Loucy (cell line): ENCODE measurements at regions not wholly inside any gene's neighbourhood (a gene's known extent, or its start where the extent isn't known, plus 50 kb on each side); places are given as distances from the start of the nearest gene placed in this dataset.
A peak's percentile ranks its signal among the peaks of the same experiment; 100 is the strongest.

ENCODE experiments used
- H2AFZ ChIP-seq: fragments of 200-600 bp; sonication (generic); 2 replicates; pipeline ENCODE4 v1.6.0; 2016; ENCODE audit warnings: antibody characterized with exemption, mild to moderate bottlenecking, low read length, moderate library complexity
- H3F3A ChIP-seq: fragments of 200-600 bp; 2 replicates; pipeline ENCODE4 v1.6.0; 2016; ENCODE audit warnings: antibody characterized with exemption, low read depth, mild to moderate bottlenecking
- H3K27me3 ChIP-seq: fragments of 200-600 bp; sonication (generic); 2 replicates; pipeline ENCODE4 v1.6.1; 2014; ENCODE audit warnings: low read length, mild to moderate bottlenecking; ENCODE audit not compliant: insufficient read depth, poor library complexity, severe bottlenecking
- H3K36me3 ChIP-seq: fragments of 200-600 bp; sonication (generic); 2 replicates; pipeline ENCODE4 v1.6.1; 2016; ENCODE audit warnings: low read length; ENCODE audit not compliant: insufficient read depth
- H3K4me1 ChIP-seq: fragments of 200-600 bp; sonication (generic); 2 replicates; pipeline ENCODE4 v1.5.1; 2014; ENCODE audit warnings: low read length, mild to moderate bottlenecking; ENCODE audit not compliant: insufficient read depth, poor library complexity, severe bottlenecking
- H3K4me2 ChIP-seq: fragments of 200-600 bp; sonication (generic); 2 replicates; pipeline ENCODE4 v1.6.0; 2014; ENCODE audit warnings: antibody characterized with exemption, low read length, low read depth, mild to moderate bottlenecking; ENCODE audit not compliant: poor library complexity, severe bottlenecking
- H3K4me3 ChIP-seq: fragments of 200-600 bp; sonication (generic); 2 replicates; pipeline ENCODE4 v1.5.1; 2014; ENCODE audit warnings: low read length, mild to moderate bottlenecking, mixed read lengths; ENCODE audit not compliant: poor library complexity, severe bottlenecking
- H3K79me2 ChIP-seq: fragments of 200-600 bp; sonication (generic); 2 replicates; pipeline ENCODE4 v1.6.1; 2014; ENCODE audit warnings: low read length; ENCODE audit not compliant: insufficient read depth
- H3K9ac ChIP-seq: fragments of 200-600 bp; sonication (generic); 2 replicates; pipeline ENCODE4 v1.6.0; 2014; ENCODE audit warnings: mild to moderate bottlenecking, low read depth, low read length, moderate library complexity; ENCODE audit not compliant: poor library complexity, severe bottlenecking
- H3K9me2 ChIP-seq: fragments of 200-600 bp; sonication (generic); replicated peaks from 2 replicates; pipeline ENCODE4 v1.6.1; 2016; ENCODE audit warnings: low read depth, low read length, mixed read lengths
- H3K9me3 ChIP-seq: fragments of 200-600 bp; sonication (generic); 2 replicates; pipeline ENCODE4 v1.6.1; 2014; ENCODE audit warnings: mild to moderate bottlenecking, antibody characterized with exemption, low read length, low read depth; ENCODE audit not compliant: insufficient read depth
- H4K20me1 ChIP-seq: fragments of 200-600 bp; sonication (generic); 2 replicates; pipeline ENCODE4 v1.6.0; 2014; ENCODE audit warnings: antibody characterized with exemption, low read length, mild to moderate bottlenecking; ENCODE audit not compliant: insufficient read depth, poor library complexity, severe bottlenecking
- CTCF ChIP-seq: fragments of 200-600 bp; sonication (generic); conservative IDR thresholded peaks from 2 replicates; pipeline ENCODE4 v1.5.1; 2014; ENCODE audit warnings: mild to moderate bottlenecking, antibody characterized with exemption, low read length
- EZH2phosphoT487 ChIP-seq: fragments of 200-600 bp; IDR thresholded peaks from 2 replicates; pipeline ENCODE4 v1.6.1; 2018; ENCODE audit warnings: antibody characterized with exemption, mild to moderate bottlenecking, moderate library complexity, borderline replicate concordance

DNA sequence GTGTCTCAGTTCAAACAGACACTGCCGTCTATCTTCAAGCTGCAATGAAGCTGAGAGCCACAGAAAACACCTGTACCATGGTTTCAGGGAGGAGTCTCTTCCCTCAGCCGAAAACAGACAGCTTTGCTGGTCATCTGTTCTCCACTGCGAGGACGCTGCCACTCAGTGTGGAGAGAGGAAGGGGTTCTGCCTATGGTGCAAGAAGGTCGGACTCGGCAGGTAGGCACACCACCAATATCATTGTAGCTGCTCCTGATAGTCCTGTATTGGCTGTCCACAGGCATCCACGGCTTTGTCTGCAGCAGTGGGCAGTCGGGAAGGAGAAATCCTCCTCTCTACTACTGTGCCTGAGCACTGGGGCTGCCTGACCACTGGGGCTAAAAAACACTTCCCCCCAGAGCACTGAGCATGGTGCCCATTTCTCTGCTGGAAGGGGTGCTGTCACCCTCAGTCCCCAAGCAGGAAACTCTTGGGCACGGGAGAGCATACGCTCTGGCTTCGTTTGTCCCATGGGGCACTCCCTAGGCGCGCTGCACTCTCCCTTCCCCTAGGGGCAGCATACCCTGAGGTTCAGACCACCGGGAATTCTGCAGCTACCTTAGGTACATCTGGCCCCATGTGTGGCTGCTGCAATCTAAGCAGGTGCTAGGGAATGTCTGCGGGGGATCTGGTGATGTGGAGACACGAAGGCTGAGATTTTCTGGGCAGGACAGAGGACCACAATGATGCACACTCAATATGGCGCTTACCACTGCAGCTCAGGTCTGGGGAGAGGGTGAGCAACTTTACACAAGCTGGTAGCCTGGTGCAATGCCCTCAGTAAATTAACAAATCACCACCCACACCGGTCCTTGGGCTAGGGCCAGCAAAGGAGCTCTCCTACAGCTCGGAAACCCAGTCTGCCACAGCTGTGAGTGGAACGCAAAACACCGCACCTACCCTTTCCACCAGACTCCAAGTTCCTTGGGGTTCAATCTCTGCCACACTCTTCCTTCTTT is 880.9 kb upstream of the SEMA6A start:
- H3K9me2 ChIP-seq, result no peaks in the 10 kb centered on the region
- H4K20me1 ChIP-seq, result no peaks in the 10 kb centered on the region
- H3K79me2 ChIP-seq, result no peaks in the 10 kb centered on the region
- no peaks in the 10 kb centered on the region for H3K27me3 ChIP-seq
- H3K36me3 ChIP-seq, result no peaks in the 10 kb centered on the region
- no peak overlapping the region for H3K4me2 ChIP-seq
- H3K9me3 ChIP-seq, result no peaks in the 10 kb centered on the region
- peak; percentile 25; the same call in 1 of the 2 replicates for TF ChIP-seq CTCF
- no peak for TF ChIP-seq EZH2phosphoT487
- H3F3A ChIP-seq, result no peaks in the 10 kb centered on the region
- H3K4me1 ChIP-seq, result no peaks in the 10 kb centered on the region
- H3K4me3 ChIP-seq, result no peak overlapping the region
- no peak overlapping the region; the same call in 1 of the 2 replicates for H2AFZ ChIP-seq
- no peak overlapping the region for H3K9ac ChIP-seq

DNA sequence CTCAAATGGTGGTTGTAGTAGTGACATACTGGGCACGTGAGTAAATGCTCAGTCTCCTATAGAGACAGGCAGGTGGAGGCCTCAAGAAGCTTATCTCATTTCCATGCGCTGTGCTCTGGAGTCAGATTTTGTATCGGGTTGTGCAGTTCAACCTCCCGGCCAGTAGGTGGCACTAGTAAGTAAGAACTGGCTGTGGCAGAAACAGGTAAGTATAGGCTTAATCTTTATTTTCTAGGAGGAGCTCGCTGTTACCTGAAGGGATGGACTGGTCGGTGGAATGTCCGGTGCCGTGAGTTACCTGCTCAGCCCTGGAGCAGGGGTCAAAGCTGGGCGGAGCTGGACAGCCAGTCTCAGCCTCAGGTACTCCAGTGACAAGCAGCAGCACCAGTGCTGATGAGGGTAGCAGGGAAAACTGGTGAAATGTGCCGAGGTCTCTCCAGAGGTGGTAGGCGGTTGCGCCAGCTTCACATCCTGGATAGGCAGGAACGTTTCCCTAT is 880.1 kb upstream of the SEMA6A start:
- no peaks in the 10 kb centered on the region for H3K27me3 ChIP-seq
- H3K4me2 ChIP-seq, result no peak overlapping the region
- no peak overlapping the region for H3K4me3 ChIP-seq
- H3K9ac ChIP-seq, result no peak overlapping the region
- no peaks in the 10 kb centered on the region for H3K4me1 ChIP-seq
- H4K20me1 ChIP-seq, result no peaks in the 10 kb centered on the region
- no peak overlapping the region for H2AFZ ChIP-seq
- no peaks in the 10 kb centered on the region for H3F3A ChIP-seq
- H3K79me2 ChIP-seq, result no peaks in the 10 kb centered on the region
- H3K36me3 ChIP-seq, result no peaks in the 10 kb centered on the region
- no peaks in the 10 kb centered on the region for H3K9me2 ChIP-seq
- H3K9me3 ChIP-seq, result no peaks in the 10 kb centered on the region
- peak; percentile 71 for TF ChIP-seq CTCF
- no peak for TF ChIP-seq EZH2phosphoT487

DNA sequence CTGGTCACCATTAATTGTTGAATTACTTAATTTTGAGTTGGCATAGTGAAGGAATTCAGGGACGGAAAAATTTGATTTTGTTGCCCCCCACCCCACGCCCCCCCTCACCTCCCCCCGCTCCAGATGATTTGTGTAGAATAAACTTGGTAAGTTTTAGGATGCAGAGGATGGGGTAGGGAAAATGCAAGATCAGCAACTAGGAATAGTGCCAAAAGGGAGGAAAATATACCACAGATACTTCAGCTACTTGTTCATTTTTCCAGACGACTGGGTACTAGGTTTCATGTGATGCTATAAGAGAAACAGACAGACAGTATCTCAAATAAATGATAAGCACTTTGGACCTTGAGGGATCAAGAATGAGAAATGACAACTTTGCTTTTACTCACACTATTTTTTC is 862.2 kb upstream of the SEMA6A start:
- no peaks in the 10 kb centered on the region for H3K27me3 ChIP-seq
- TF ChIP-seq CTCF (no peak), EZH2phosphoT487 (no peak)
- H3K36me3 ChIP-seq, result no peaks in the 10 kb centered on the region

More for the DNA sequence above, 862.2 kb upstream of the SEMA6A start:
- H3K4me1 ChIP-seq, result no peaks in the 10 kb centered on the region
- H2AFZ ChIP-seq, result no peak overlapping the region
- H3F3A ChIP-seq, result no peaks in the 10 kb centered on the region
- H3K79me2 ChIP-seq, result no peaks in the 10 kb centered on the region
- no peak overlapping the region for H3K9ac ChIP-seq
- no peak overlapping the region for H3K4me3 ChIP-seq
- no peak overlapping the region for H3K4me2 ChIP-seq
- H3K9me3 ChIP-seq, result no peaks in the 10 kb centered on the region
- H4K20me1 ChIP-seq, result no peaks in the 10 kb centered on the region
- H3K9me2 ChIP-seq, result no peaks in the 10 kb centered on the region
